Neural progenitor cell (in vitro differentiated cells): ENCODE measurements at regions not wholly inside any gene's neighbourhood (a gene's known extent, or its start where the extent isn't known, plus 50 kb on each side); places are given as distances from the start of the nearest gene placed in this dataset.

Experiments used
- DNase-seq: peaks from one replicate; pipeline ENCODE4 v3.0.0-alpha.2; 2016; ENCODE audit warnings: low spot score
- H2AFZ ChIP-seq: fragments of 200-600 bp; sonication (generic); replicated peaks from 2 replicates; pipeline ENCODE4 v1.6.1; 2016; ENCODE audit warnings: antibody characterized with exemption
- H3F3A ChIP-seq: fragments of 200-600 bp; sonication (generic); 2 replicates; pipeline ENCODE4 v1.6.1; 2016; ENCODE audit warnings: antibody characterized with exemption, low read depth
- H3K27ac ChIP-seq: fragments of 200-600 bp; sonication (generic); 2 replicates; pipeline ENCODE4 v1.5.1; 2016; ENCODE audit warnings: mild to moderate bottlenecking
- H3K27me3 ChIP-seq: fragments of 200-600 bp; sonication (generic); 2 replicates; pipeline ENCODE4 v1.6.1; 2016; ENCODE audit warnings: mild to moderate bottlenecking, moderate library complexity
- H3K36me3 ChIP-seq: fragments of 200-600 bp; sonication (generic); 2 replicates; pipeline ENCODE4 v1.5.1; 2016
- H3K4me1 ChIP-seq: fragments of 200-600 bp; sonication (generic); 2 replicates; pipeline ENCODE4 v1.6.1; 2016; ENCODE audit warnings: mixed run types
- H3K4me2 ChIP-seq: fragments of 200-600 bp; sonication (generic); 2 replicates; pipeline ENCODE4 v1.6.1; 2016
- H3K4me3 ChIP-seq: fragments of 200-600 bp; sonication (generic); 2 replicates; pipeline ENCODE4 v1.5.1; 2016
- H3K79me2 ChIP-seq: fragments of 200-600 bp; sonication (generic); 2 replicates; pipeline ENCODE4 v1.6.1; 2016; ENCODE audit warnings: low read depth
- H3K9ac ChIP-seq: fragments of 200-600 bp; sonication (generic); 2 replicates; pipeline ENCODE4 v1.6.1; 2016
- H3K9me3 ChIP-seq: fragments of 200-600 bp; sonication (generic); 2 replicates; pipeline ENCODE4 v1.5.1; 2016; ENCODE audit warnings: low read depth
- H4K20me1 ChIP-seq: fragments of 200-600 bp; sonication (generic); 2 replicates; pipeline ENCODE4 v1.6.1; 2016; ENCODE audit warnings: low read depth
- H3K27ac Mint-ChIP-seq: 3 replicates; pipeline ENCODE4 v1.8.0; 2021; ENCODE audit warnings: mixed read lengths
- H3K27me3 Mint-ChIP-seq: 2 replicates; pipeline ENCODE4 v1.8.0; 2022; ENCODE audit warnings: low read depth, mild to moderate bottlenecking, inconsistent platforms, moderate library complexity, mixed read lengths; ENCODE audit not compliant: insufficient read depth
- H3K36me3 Mint-ChIP-seq: 3 replicates; pipeline ENCODE4 v1.8.0; 2021; ENCODE audit warnings: mixed read lengths
- H3K4me1 Mint-ChIP-seq: 3 replicates; pipeline ENCODE4 v1.8.0; 2021; ENCODE audit warnings: mixed read lengths
- H3K4me3 Mint-ChIP-seq: 3 replicates; pipeline ENCODE4 v1.8.0; 2021; ENCODE audit warnings: mild to moderate bottlenecking, moderate library complexity, mixed read lengths
- H3K9me3 Mint-ChIP-seq: 3 replicates; pipeline ENCODE4 v1.8.0; 2020; ENCODE audit warnings: mixed read lengths
- EZH2 ChIP-seq: fragments of 200-600 bp; sonication (generic); IDR thresholded peaks from 2 replicates; pipeline ENCODE4 v1.6.1; 2017; ENCODE audit warnings: antibody characterized with exemption, mild to moderate bottlenecking, moderate library complexity
- EZH2phosphoT487 ChIP-seq: fragments of 200-600 bp; sonication (generic); IDR thresholded peaks from 2 replicates; pipeline ENCODE4 v1.6.1; 2017; ENCODE audit warnings: antibody characterized with exemption
- TF ChIP-seq, protein P1 (sequence below): fragments of 200-600 bp; sonication (generic); IDR thresholded peaks from 2 replicates; pipeline ENCODE4 v1.5.1; 2017; ENCODE audit warnings: antibody characterized with exemption, mild to moderate bottlenecking

DNA sequence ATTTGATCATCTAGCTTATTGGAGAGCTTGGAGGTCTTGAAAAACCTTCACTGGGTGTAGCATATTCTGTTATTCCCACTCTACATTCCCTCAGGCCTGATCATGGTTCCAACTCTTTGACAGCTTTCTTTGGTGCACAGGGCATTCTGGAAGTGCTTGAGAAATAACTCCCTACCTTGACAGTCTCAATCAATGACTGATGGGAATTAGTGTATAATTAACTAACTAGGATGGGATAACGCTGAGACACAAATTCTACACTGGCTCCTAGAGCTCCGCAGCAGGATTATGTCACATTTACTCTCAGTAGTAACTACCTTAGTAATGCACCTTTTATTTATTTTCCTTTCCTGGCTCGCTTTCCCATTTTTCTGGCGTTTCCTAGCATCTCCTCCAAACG, 236.4 kb downstream of the MAP2K6 start:
- no peak overlapping the region for H3K4me3 ChIP-seq
- H3K4me1 Mint-ChIP-seq = peaks cover 11% of the 10 kb centered on the region
- DNase-seq = no peak
- no peaks in the 10 kb centered on the region for H3K27me3 Mint-ChIP-seq
- TF ChIP-seq EZH2 (no peak), EZH2phosphoT487 (no peak)
- TF ChIP-seq, protein P1, sequence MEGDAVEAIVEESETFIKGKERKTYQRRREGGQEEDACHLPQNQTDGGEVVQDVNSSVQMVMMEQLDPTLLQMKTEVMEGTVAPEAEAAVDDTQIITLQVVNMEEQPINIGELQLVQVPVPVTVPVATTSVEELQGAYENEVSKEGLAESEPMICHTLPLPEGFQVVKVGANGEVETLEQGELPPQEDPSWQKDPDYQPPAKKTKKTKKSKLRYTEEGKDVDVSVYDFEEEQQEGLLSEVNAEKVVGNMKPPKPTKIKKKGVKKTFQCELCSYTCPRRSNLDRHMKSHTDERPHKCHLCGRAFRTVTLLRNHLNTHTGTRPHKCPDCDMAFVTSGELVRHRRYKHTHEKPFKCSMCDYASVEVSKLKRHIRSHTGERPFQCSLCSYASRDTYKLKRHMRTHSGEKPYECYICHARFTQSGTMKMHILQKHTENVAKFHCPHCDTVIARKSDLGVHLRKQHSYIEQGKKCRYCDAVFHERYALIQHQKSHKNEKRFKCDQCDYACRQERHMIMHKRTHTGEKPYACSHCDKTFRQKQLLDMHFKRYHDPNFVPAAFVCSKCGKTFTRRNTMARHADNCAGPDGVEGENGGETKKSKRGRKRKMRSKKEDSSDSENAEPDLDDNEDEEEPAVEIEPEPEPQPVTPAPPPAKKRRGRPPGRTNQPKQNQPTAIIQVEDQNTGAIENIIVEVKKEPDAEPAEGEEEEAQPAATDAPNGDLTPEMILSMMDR = no peak
- H3F3A ChIP-seq = no peaks in the 10 kb centered on the region
- H3K27me3 ChIP-seq = no peaks in the 10 kb centered on the region
- H3K9me3 Mint-ChIP-seq = peaks cover 3% of the 10 kb centered on the region
- no peak overlapping the region for H3K27ac ChIP-seq
- H3K36me3 ChIP-seq = no peaks in the 10 kb centered on the region
- no peaks in the 10 kb centered on the region for H3K4me1 ChIP-seq
- H2AFZ ChIP-seq = no peak overlapping the region
- H3K4me3 Mint-ChIP-seq = no peak overlapping the region
- H3K4me2 ChIP-seq = no peak overlapping the region
- no peaks in the 10 kb centered on the region for H3K79me2 ChIP-seq
- H4K20me1 ChIP-seq = no peaks in the 10 kb centered on the region
- no peak overlapping the region for H3K27ac Mint-ChIP-seq
- no peaks in the 10 kb centered on the region for H3K9me3 ChIP-seq
- no peak overlapping the region for H3K9ac ChIP-seq
- no peaks in the 10 kb centered on the region for H3K36me3 Mint-ChIP-seq

DNA sequence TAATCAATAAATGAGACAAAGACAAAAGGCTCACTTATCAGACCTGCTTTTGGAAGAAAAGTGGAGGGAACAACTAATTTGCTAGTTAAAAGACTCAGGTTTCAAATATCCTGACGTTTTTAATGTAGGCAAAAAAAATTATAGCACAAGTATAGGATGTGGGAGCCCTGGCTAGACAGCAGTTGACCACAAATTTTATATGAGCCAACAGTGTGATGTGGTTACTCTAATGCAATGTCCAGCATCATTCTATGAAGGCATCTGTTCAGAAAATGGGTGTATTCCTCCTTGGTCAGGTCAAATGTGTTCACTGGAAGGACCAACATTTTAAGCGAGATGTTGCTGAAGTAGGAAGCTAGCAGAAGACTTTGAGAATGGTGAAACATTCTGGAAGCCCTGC, 237.4 kb downstream of the MAP2K6 start:
- no peak overlapping the region for H3K4me2 ChIP-seq
- DNase-seq = no peak
- H3K4me3 ChIP-seq = no peak overlapping the region
- TF ChIP-seq EZH2 (no peak), EZH2phosphoT487 (no peak)
- TF ChIP-seq, protein P1 = no peak
- Mint-ChIP-seq H3K27me3 (no peaks in the 10 kb centered on the region), H3K9me3 (peaks cover 3% of the 10 kb centered on the region), H3K4me1 (peaks cover 11% of the 10 kb centered on the region), H3K27ac (no peak overlapping the region), H3K4me3 (no peak overlapping the region), H3K36me3 (no peaks in the 10 kb centered on the region)
- no peaks in the 10 kb centered on the region for H3K4me1 ChIP-seq
- no peaks in the 10 kb centered on the region for H3K9me3 ChIP-seq
- no peaks in the 10 kb centered on the region for H3K79me2 ChIP-seq
- no peaks in the 10 kb centered on the region for H3F3A ChIP-seq
- no peaks in the 10 kb centered on the region for H4K20me1 ChIP-seq
- H3K27ac ChIP-seq = no peak overlapping the region
- H3K36me3 ChIP-seq = no peaks in the 10 kb centered on the region
- no peaks in the 10 kb centered on the region for H3K27me3 ChIP-seq
- no peak overlapping the region for H3K9ac ChIP-seq
- no peak overlapping the region for H2AFZ ChIP-seq

DNA sequence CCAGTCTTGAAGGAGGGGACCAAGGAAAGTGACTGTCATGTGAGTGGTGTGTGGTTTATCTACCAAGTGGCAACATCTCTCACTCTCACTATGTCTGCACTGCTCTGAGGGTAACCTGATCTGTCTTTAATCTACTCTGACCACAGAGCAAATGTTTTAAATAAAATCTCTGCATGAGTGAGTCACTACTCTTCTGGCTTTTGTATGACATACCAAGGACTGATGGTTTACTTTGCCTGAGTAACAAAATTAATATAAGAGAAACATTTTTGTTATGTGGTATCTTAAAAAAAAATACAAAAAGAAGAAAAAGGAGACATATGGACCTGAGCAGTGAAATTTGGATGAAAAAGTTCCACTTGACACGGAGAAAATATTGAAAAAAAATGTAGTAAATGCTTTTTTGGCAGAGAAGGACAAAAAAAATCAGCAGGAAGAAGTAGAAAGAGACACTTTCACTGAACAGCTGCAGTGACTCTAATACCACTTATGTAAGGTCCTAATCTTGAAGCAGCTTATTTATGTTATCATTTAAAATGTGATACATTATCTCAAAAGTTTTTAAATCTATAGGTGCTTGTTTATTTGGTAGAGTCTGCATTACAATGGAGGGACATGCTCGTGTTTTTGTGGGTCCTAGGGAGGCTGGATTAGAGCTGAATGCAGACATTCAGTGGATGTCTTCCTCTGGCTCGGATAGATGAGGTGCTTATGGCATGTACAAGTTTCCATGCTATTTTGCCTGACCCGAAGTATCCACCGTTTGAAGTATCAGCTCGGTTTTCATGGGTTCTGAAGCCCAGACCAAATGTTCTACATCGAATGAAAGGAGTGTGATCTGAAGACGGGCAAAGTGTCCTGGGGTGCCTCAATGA, 240.7 kb downstream of the MAP2K6 start:
- Histone ChIP-seq H3F3A (no peaks in the 10 kb centered on the region), H3K4me2 (no peak overlapping the region), H4K20me1 (no peaks in the 10 kb centered on the region), H3K27ac (no peak overlapping the region), H2AFZ (no peak overlapping the region), H3K4me3 (no peak overlapping the region), H3K79me2 (no peaks in the 10 kb centered on the region), H3K36me3 (no peaks in the 10 kb centered on the region), H3K27me3 (no peaks in the 10 kb centered on the region), H3K9ac (no peak overlapping the region), H3K9me3 (no peaks in the 10 kb centered on the region), H3K4me1 (no peaks in the 10 kb centered on the region)
- Mint-ChIP-seq H3K4me1 (peaks cover 11% of the 10 kb centered on the region), H3K36me3 (no peaks in the 10 kb centered on the region), H3K27ac (no peak overlapping the region), H3K27me3 (no peaks in the 10 kb centered on the region), H3K9me3 (peaks cover 3% of the 10 kb centered on the region), H3K4me3 (no peak overlapping the region)
- TF ChIP-seq, protein P1 = no peak
- DNase-seq = no peak
